ENCODE measurements at regions not wholly inside any gene's neighbourhood (a gene's known extent, or its start where the extent isn't known, plus 50 kb on each side); places are given as distances from the start of the nearest gene placed in this dataset.

- no peak overlapping the region for H2BK15ac ChIP-seq (ENCODE audit: low read length)
- no peaks in the 10 kb centered on the region; a peak in 2 of 7 replicates for H3K4me1 ChIP-seq (replicated peaks in 1 of 4; ENCODE audit: control insufficient read depth in 3 of 4, insufficient read depth in 4 of 4, low read length in 3 of 4)
- no peaks in the 10 kb centered on the region for H3K23me2 ChIP-seq (ENCODE audit: low read depth, low read length)
- no peak for FAIRE-seq
- no peak overlapping the region for H4K8ac ChIP-seq (ENCODE audit: extremely low read depth, insufficient read depth, low read length)
- no peak overlapping the region for H2BK5ac ChIP-seq (ENCODE audit: low read depth, low read length)
- no peak overlapping the region for H4K91ac ChIP-seq (replicated peaks; ENCODE audit: insufficient read length, low read length)
- no peak overlapping the region for H2BK20ac ChIP-seq (ENCODE audit: low read length)
- no peaks in the 10 kb centered on the region for H3K36me3 ChIP-seq (ENCODE audit: control insufficient read depth in 2 of 4, insufficient read depth in 4 of 4, low read length in 3 of 4)
- H2BK120ac ChIP-seq (replicated peaks; ENCODE audit: low read depth, low read length) = no peak overlapping the region
- ChIA-PET POLR2A (ENCODE audit: partially characterized antibody) (no interaction called here), CTCF (ENCODE audit: partially characterized antibody) (no interaction called here)
- no peaks in the 10 kb centered on the region for H3K79me1 ChIP-seq (ENCODE audit: low read depth, low read length)
- no peak overlapping the region for H3K27ac ChIP-seq (ENCODE audit: low read depth, low read length)
- H3K56ac ChIP-seq (replicated peaks; ENCODE audit: insufficient read length, low read depth, low read length) = no peak overlapping the region
- no peak overlapping the region for H3K4me2 ChIP-seq (ENCODE audit: insufficient read depth in 1 of 2, low read depth in 2 of 2, low read length in 2 of 2)
- no peak overlapping the region for H2BK12ac ChIP-seq (ENCODE audit: low read depth, low read length)
- H4K20me1 ChIP-seq (replicated peaks in 1 of 2; ENCODE audit: control insufficient read depth in 1 of 2, insufficient read depth in 2 of 2, low read length in 2 of 2) = no peaks in the 10 kb centered on the region
- H2AK5ac ChIP-seq (ENCODE audit: low read depth, low read length) = no peak overlapping the region
- WGBS, 2 experiments (ENCODE audit: extremely low coverage in 1 of 2, insufficient coverage in 1 of 2, insufficient read length in 1 of 2, insufficient replicate concordance in 2 of 2, low coverage in 1 of 2, low lambda C conversion rate in 2 of 2, missing lambda C conversion rate in 1 of 2) = 97% methylated on average over 3 of the region's 3 CpGs; no CpG with 5 or more reads in 1 of the 2 experiments
- H3K9me3 ChIP-seq (ENCODE audit: insufficient read depth in 2 of 2, low read depth in 1 of 2, low read length in 1 of 2) = no peaks in the 10 kb centered on the region
- no peak overlapping the region for H3K4ac ChIP-seq (replicated peaks; ENCODE audit: insufficient read length, low read depth, low read length)
- H2AFZ ChIP-seq (ENCODE audit: low read length) = no peak overlapping the region
- H3K27me3 ChIP-seq (replicated peaks in 1 of 4; ENCODE audit: control insufficient read depth in 3 of 4, extremely low read depth in 1 of 4, insufficient read depth in 3 of 4, low read length in 3 of 4) = no peaks in the 10 kb centered on the region
- no peak for DNase-seq (ENCODE audit: low read depth in 1 of 2, low spot score in 2 of 2)
- H3K4me3 ChIP-seq (ENCODE audit: extremely low read depth in 1 of 4, insufficient read depth in 2 of 4, low read depth in 3 of 4, low read length in 4 of 4) = no peak overlapping the region
- no peak overlapping the region for H3K18ac ChIP-seq (ENCODE audit: extremely low read depth, low read length)
- no peak overlapping the region for H3K9ac ChIP-seq (replicated peaks in 1 of 4; ENCODE audit: extremely low read depth in 1 of 4, low read depth in 3 of 4, low read length in 3 of 4)
- H3K14ac ChIP-seq (ENCODE audit: insufficient read length) = no peak overlapping the region
- no peaks in the 10 kb centered on the region for H3K79me2 ChIP-seq (ENCODE audit: control insufficient read depth in 1 of 2, insufficient read depth in 2 of 2, low read length in 2 of 2)
- H3K23ac ChIP-seq (ENCODE audit: insufficient read length) = no peak overlapping the region
- H4K5ac ChIP-seq (ENCODE audit: insufficient read length, low read depth, low read length) = no peak overlapping the region
- TF ChIP-seq RBBP5 (IDR thresholded peaks at IDR 0.05; ENCODE audit: borderline replicate concordance, low read depth, low read length) = no peak
- TF ChIP-seq SRF (IDR thresholded peaks at IDR 0.05; ENCODE audit: low read depth, low read length) = no peak
- TF ChIP-seq POLR2AphosphoS5 (IDR thresholded peaks at IDR 0.05; ENCODE audit: low read depth, low read length) = no peak
- no peak for TF ChIP-seq ZNF274 (IDR thresholded peaks at IDR 0.05; ENCODE audit: borderline replicate concordance, extremely low read depth, low read length)
- no peak for TF ChIP-seq GABPA (IDR thresholded peaks at IDR 0.05; ENCODE audit: borderline replicate concordance, insufficient read depth, low read length)
- TF ChIP-seq KDM4A (IDR thresholded peaks at IDR 0.05; ENCODE audit: low read depth, low read length, severe bottlenecking) = no peak
- TF ChIP-seq TCF12 (IDR thresholded peaks at IDR 0.05; ENCODE audit: low read depth, low read length) = no peak
- TF ChIP-seq KDM5A (IDR thresholded peaks at IDR 0.05; ENCODE audit: low read length) = no peak
- TF ChIP-seq TEAD4 (IDR thresholded peaks at IDR 0.05; ENCODE audit: low read depth, low read length) = no peak
- no peak for TF ChIP-seq SUZ12 (IDR thresholded peaks at IDR 0.05; ENCODE audit: low read length)
- TF ChIP-seq CHD2 (IDR thresholded peaks at IDR 0.05; ENCODE audit: low read length) = no peak
- TF ChIP-seq HDAC6 (IDR thresholded peaks at IDR 0.05; ENCODE audit: low read depth, low read length) = no peak
- TF ChIP-seq EZH2 (IDR thresholded peaks at IDR 0.05; ENCODE audit: low read depth, low read length, severe bottlenecking) = no peak
Measured at GRCh38 chr20:40493549-40493948, 195.5 kb downstream of the MAFB start.
